CD4-positive, alpha-beta T cell (primary cell): ENCODE measurements at regions not wholly inside any gene's neighbourhood (a gene's known extent, or its start where the extent isn't known, plus 50 kb on each side); places are given as distances from the start of the nearest gene placed in this dataset.

Experiments used
- ATAC-seq: fragments of 200-7000 bp; cut with Tn5 transposase; one replicate; pipeline ENCODE4 v1.10.0; 2022; ENCODE audit warnings: mild to moderate bottlenecking; ENCODE audit not compliant: poor library complexity
- CTCF ChIA-PET: fragments of 350-600 bp; sonication (Branson Sonifier 250); formaldehyde crosslinking; loops from one replicate; lab custom pipeline; 2021; ENCODE audit warnings: antibody characterized with exemption, inconsistent platforms; lab: Charles Lee
- POLR2A ChIA-PET: fragments of 350-600 bp; sonication (Branson Sonifier 250); formaldehyde crosslinking; loops from one replicate; lab custom pipeline; 2021; ENCODE audit warnings: antibody characterized with exemption, inconsistent platforms; lab: Charles Lee
- DNase-seq, 14 experiments: peaks; one replicate each; pipeline ENCODE4 v3.0.0-alpha.2; 2013 to 2020; ENCODE audit warnings: mixed read lengths in 2 of 14
- H3K27ac ChIP-seq, 2 donors: one replicate each; pipeline versions ENCODE4 v1.5.1 to v1.7.0; 2013; ENCODE audit warnings: low read length in 2 of 2, low read depth in 1 of 2, mild to moderate bottlenecking in 1 of 2
- H3K27me3 ChIP-seq, 2 experiments: 1 replicate in 1 of 2; 2 replicates in 1 of 2; pipeline versions ENCODE4 v1.6.1 to v1.7.0; 2013; ENCODE audit warnings: low read length in 2 of 2, control low read depth in 1 of 2, mild to moderate bottlenecking in 1 of 2, moderate library complexity in 1 of 2; ENCODE audit not compliant: insufficient read depth in 2 of 2, control insufficient read depth in 1 of 2
- H3K36me3 ChIP-seq: one replicate; pipeline ENCODE4 v1.6.1; 2013; ENCODE audit warnings: low read length, control low read depth; ENCODE audit not compliant: insufficient read depth
- H3K4me1 ChIP-seq: one replicate; pipeline ENCODE4 v1.6.1; 2013; ENCODE audit warnings: low read length, control low read depth; ENCODE audit not compliant: insufficient read depth
- H3K4me3 ChIP-seq: one replicate; pipeline ENCODE4 v1.5.1; 2013; ENCODE audit warnings: mild to moderate bottlenecking, low read length, moderate library complexity
- H3K9me3 ChIP-seq, 2 experiments: 1 replicate in 1 of 2; 2 replicates in 1 of 2; pipeline versions ENCODE4 v1.6.1 to v1.7.0; 2013; ENCODE audit warnings: low read length in 2 of 2, mild to moderate bottlenecking in 2 of 2, control low read depth in 1 of 2, moderate library complexity in 1 of 2; ENCODE audit not compliant: control insufficient read depth in 1 of 2, insufficient read depth in 1 of 2
- H3K27ac Mint-ChIP-seq: one replicate; pipeline ENCODE4 v1.8.0; 2020; ENCODE audit warnings: mixed read lengths
- H3K27me3 Mint-ChIP-seq: one replicate; pipeline ENCODE4 v1.8.0; 2021; ENCODE audit warnings: mixed read lengths
- H3K36me3 Mint-ChIP-seq: one replicate; pipeline ENCODE4 v1.8.0; 2021; ENCODE audit warnings: low read depth, mixed read lengths
- H3K4me1 Mint-ChIP-seq: one replicate; pipeline ENCODE4 v1.8.0; 2021; ENCODE audit warnings: low read depth, mixed read lengths
- H3K4me3 Mint-ChIP-seq: one replicate; pipeline ENCODE4 v1.8.0; 2020; ENCODE audit warnings: mild to moderate bottlenecking, mixed read lengths
- H3K9me3 Mint-ChIP-seq: one replicate; pipeline ENCODE4 v1.8.0; 2020; ENCODE audit warnings: mixed read lengths
- intact Hi-C, 2 experiments: fragments of 100-400 bp; cut with DNase I in 1 of 2; cut with micrococcal nuclease in 1 of 2; formaldehyde crosslinking; loops; one replicate each; pipeline versions ENCODE4 v1.15.1 to v1.9.0; 2023 to 2025; cut with DNase I, micrococcal nuclease
- TF ChIP-seq, protein P1 (sequence below): fragments of 200-600 bp; IDR thresholded peaks from one replicate; pipeline ENCODE4 v1.8.0; 2022; ENCODE audit warnings: antibody characterized with exemption, mild to moderate bottlenecking

DNA sequence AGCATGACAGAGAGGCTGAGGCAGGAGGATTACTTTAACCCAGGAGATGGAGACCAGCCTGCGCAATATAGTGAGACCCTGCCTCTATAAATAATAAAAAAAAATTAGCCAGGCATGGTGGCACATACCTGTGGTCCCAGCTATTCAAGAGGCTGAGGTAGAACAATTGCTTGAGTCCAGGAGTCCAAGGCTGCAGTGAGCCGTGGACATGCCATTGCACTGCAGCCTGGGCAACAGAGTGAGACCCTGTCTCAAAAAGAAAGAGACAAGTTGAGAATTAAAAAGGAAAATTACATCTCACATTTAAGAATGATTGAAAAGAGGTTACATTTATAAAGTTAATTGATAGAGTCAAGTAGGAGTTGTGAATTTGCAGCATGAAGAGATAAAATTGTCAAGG is 91.4 kb upstream of the TMPO start:
- Mint-ChIP-seq H3K4me3 (no peak overlapping the region), H3K36me3 (no peaks in the 10 kb centered on the region), H3K27me3 (peaks cover 6% of the 10 kb centered on the region), H3K4me1 (no peaks in the 10 kb centered on the region), H3K27ac (no peak overlapping the region), H3K9me3 (no peaks in the 10 kb centered on the region)
- intact Hi-C loops, result loop anchor here (1.0 to 5.0 kb wide), 5 partner anchors 63 to 231 kb away; no protein-coding TSS in a partner anchor
- POLR2A ChIA-PET, result interaction anchor here (1.5 kb wide), 1 partner anchor 93 kb away, joined by 4 read pairs; no protein-coding TSS in a partner anchor
- DNase-seq (no peak), ATAC-seq (no peak)
- H3K27ac ChIP-seq, result no peak overlapping the region
- TF ChIP-seq, protein P1, sequence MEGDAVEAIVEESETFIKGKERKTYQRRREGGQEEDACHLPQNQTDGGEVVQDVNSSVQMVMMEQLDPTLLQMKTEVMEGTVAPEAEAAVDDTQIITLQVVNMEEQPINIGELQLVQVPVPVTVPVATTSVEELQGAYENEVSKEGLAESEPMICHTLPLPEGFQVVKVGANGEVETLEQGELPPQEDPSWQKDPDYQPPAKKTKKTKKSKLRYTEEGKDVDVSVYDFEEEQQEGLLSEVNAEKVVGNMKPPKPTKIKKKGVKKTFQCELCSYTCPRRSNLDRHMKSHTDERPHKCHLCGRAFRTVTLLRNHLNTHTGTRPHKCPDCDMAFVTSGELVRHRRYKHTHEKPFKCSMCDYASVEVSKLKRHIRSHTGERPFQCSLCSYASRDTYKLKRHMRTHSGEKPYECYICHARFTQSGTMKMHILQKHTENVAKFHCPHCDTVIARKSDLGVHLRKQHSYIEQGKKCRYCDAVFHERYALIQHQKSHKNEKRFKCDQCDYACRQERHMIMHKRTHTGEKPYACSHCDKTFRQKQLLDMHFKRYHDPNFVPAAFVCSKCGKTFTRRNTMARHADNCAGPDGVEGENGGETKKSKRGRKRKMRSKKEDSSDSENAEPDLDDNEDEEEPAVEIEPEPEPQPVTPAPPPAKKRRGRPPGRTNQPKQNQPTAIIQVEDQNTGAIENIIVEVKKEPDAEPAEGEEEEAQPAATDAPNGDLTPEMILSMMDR, result no peak
- CTCF ChIA-PET, result no interaction called here
- no peak overlapping the region for H3K4me3 ChIP-seq
- H3K27me3 ChIP-seq, result no peaks in the 10 kb centered on the region
- H3K9me3 ChIP-seq, result no peaks in the 10 kb centered on the region
- no peaks in the 10 kb centered on the region for H3K36me3 ChIP-seq
- no peaks in the 10 kb centered on the region for H3K4me1 ChIP-seq

DNA sequence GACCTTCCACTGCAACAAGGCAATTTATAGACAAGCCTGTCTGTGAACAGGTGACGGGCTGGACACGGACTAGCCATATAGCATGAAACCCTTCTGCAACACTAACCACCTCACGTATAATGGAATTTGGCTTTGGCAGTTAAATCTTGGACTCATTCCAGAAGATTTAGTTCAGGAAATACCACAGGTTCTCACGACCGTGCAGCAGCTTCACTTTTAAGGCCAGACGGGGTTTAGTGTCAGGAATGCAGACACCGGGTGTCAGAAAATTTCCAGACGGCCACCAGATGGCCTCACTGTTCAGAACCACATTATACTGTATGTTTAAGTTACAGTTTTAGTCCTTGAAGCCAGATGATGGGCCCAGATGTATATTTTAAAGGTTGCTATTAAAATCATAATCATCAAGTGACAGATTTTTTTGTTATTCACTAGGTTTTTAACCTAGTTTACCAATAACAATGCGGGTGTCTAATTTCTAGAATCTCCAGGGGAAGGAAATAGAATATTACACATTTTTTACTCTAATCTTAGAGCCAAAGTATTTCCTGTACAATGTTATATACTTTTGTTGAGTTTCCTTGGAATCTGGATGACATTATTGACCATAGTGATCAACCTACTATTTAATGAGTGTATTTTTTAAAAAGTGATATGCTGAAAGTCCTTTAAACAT is 90.5 kb upstream of the TMPO start:
- Mint-ChIP-seq H3K36me3 (no peaks in the 10 kb centered on the region), H3K27me3 (no peaks in the 10 kb centered on the region), H3K27ac (no peak overlapping the region), H3K9me3 (no peaks in the 10 kb centered on the region), H3K4me3 (no peak overlapping the region), H3K4me1 (no peaks in the 10 kb centered on the region)
- ATAC-seq (peak; percentile 65), DNase-seq (peak; percentile 19 to 69 (median 40))
- Histone ChIP-seq H3K36me3 (no peaks in the 10 kb centered on the region), H3K27me3 (no peaks in the 10 kb centered on the region), H3K27ac (no peak overlapping the region), H3K9me3 (no peaks in the 10 kb centered on the region), H3K4me1 (no peaks in the 10 kb centered on the region), H3K4me3 (no peak overlapping the region)
- ChIA-PET POLR2A (interaction anchor here (1.5 kb wide), 1 partner anchor 92 kb away, joined by 4 read pairs; no protein-coding TSS in a partner anchor), CTCF (interaction anchor here (0.8 kb wide), 2 partner anchors 21 to 24 kb away, joined by 3 to 4 read pairs; no protein-coding TSS in a partner anchor)
- TF ChIP-seq, protein P1, result peak; percentile 64
- intact Hi-C loops, result loop anchor here (1.0 to 5.0 kb wide), 6 partner anchors 62 to 230 kb away; no protein-coding TSS in a partner anchor

DNA sequence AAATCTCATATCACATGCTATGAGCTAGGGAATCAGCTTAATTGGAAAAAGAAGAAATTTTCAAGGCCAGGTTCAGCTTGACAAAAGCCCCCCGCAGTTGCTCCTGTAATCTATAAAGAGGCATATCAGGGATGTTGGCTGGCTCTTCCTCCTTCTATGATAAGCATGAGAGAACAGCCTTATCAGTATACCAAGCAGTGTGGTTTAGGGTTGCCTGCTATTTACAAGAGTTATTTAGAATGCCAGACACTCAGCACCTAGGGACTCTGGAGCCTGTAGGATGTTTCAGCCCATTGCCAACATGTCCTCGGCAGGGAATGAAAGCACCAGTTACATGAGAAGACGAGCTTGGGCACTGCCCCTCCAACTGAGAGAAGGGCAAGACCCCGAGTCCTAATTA is 89.5 kb upstream of the TMPO start:
- Histone ChIP-seq H3K27ac (no peak overlapping the region), H3K4me1 (no peaks in the 10 kb centered on the region), H3K36me3 (no peaks in the 10 kb centered on the region), H3K27me3 (no peaks in the 10 kb centered on the region), H3K4me3 (no peak overlapping the region), H3K9me3 (no peaks in the 10 kb centered on the region)
- no peak overlapping the region for H3K4me3 Mint-ChIP-seq
- no peak overlapping the region for H3K27ac Mint-ChIP-seq
- POLR2A ChIA-PET, result no interaction called here
- no peaks in the 10 kb centered on the region for H3K9me3 Mint-ChIP-seq
- DNase-seq, result no peak
- no peaks in the 10 kb centered on the region for H3K27me3 Mint-ChIP-seq
- CTCF ChIA-PET, result interaction anchor here (1.3 kb wide), 1 partner anchor 90 kb away, joined by 3 read pairs; no protein-coding TSS in a partner anchor
- intact Hi-C loops, result loop anchor here (1.0 to 2.0 kb wide), 4 partner anchors 65 to 229 kb away; no protein-coding TSS in a partner anchor
- TF ChIP-seq, protein P1, result no peak
- no peaks in the 10 kb centered on the region for H3K4me1 Mint-ChIP-seq
- no peaks in the 10 kb centered on the region for H3K36me3 Mint-ChIP-seq
- ATAC-seq, result no peak
